ENCODE measurements at regions not wholly inside any gene's neighbourhood (a gene's known extent, or its start where the extent isn't known, plus 50 kb on each side); places are given as distances from the start of the nearest gene placed in this dataset.

- ATAC-seq (ENCODE audit: low read depth), result no peak
- ChIA-PET POLR2A (no interaction called here), CTCF (no interaction called here)
- no peak overlapping the region for H3K27ac Mint-ChIP-seq
- no peaks in the 10 kb centered on the region for H3K9me3 Mint-ChIP-seq
- H3K27me3 Mint-ChIP-seq, result no peaks in the 10 kb centered on the region
- no peak for TF ChIP-seq CTCF (IDR thresholded peaks at IDR 0.05)
- DNase-seq, result no peak
- no peaks in the 10 kb centered on the region for H3K4me1 Mint-ChIP-seq
- H3K36me3 Mint-ChIP-seq (ENCODE audit: low read depth), result no peaks in the 10 kb centered on the region
- no peak overlapping the region for H3K4me3 Mint-ChIP-seq
- intact Hi-C loops (cut with micrococcal nuclease), result no loop called here
Measured at GRCh38 chr2:144835634-144836350, 315.9 kb upstream of the ZEB2 start.

- Mint-ChIP-seq H3K9me3 (no peaks in the 10 kb centered on the region), H3K27me3 (no peaks in the 10 kb centered on the region), H3K4me3 (no peak overlapping the region), H3K27ac (no peak overlapping the region), H3K36me3 (ENCODE audit: low read depth) (no peaks in the 10 kb centered on the region), H3K4me1 (no peaks in the 10 kb centered on the region)
- intact Hi-C loops (cut with micrococcal nuclease), result no loop called here
- POLR2A ChIA-PET, result no interaction called here
- TF ChIP-seq CTCF (IDR thresholded peaks at IDR 0.05), result no peak
- CTCF ChIA-PET, result no interaction called here
- ATAC-seq (ENCODE audit: low read depth) (no peak), DNase-seq (no peak)
Measured at GRCh38 chr2:144834998-144835633, 315.2 kb upstream of the ZEB2 start.

GRCh38 chr2:144834363-144834762 is 314.4 kb upstream of the ZEB2 start:
- Mint-ChIP-seq H3K27me3 (no peaks in the 10 kb centered on the region), H3K36me3 (ENCODE audit: low read depth) (no peaks in the 10 kb centered on the region), H3K4me1 (no peaks in the 10 kb centered on the region), H3K27ac (no peak overlapping the region), H3K9me3 (no peaks in the 10 kb centered on the region), H3K4me3 (no peak overlapping the region)
- ATAC-seq (ENCODE audit: low read depth) (no peak), DNase-seq (no peak)
- ChIA-PET POLR2A (no interaction called here), CTCF (no interaction called here)
- no peak for TF ChIP-seq CTCF (IDR thresholded peaks at IDR 0.05)
- intact Hi-C loops (cut with micrococcal nuclease), result no loop called here

GRCh38 chr2:144833075-144833637 is 313.2 kb upstream of the ZEB2 start:
- Mint-ChIP-seq H3K4me3 (no peak overlapping the region), H3K27me3 (no peaks in the 10 kb centered on the region), H3K4me1 (no peaks in the 10 kb centered on the region), H3K27ac (no peak overlapping the region), H3K9me3 (no peaks in the 10 kb centered on the region), H3K36me3 (ENCODE audit: low read depth) (no peaks in the 10 kb centered on the region)
- DNase-seq, result no peak
- CTCF ChIA-PET, result no interaction called here
- ATAC-seq (ENCODE audit: low read depth), result no peak
- intact Hi-C loops (cut with micrococcal nuclease), result no loop called here
- POLR2A ChIA-PET, result no interaction called here
- TF ChIP-seq CTCF (IDR thresholded peaks at IDR 0.05), result no peak

- no peaks in the 10 kb centered on the region for H3K36me3 Mint-ChIP-seq (ENCODE audit: low read depth)
- no peak for TF ChIP-seq CTCF (IDR thresholded peaks at IDR 0.05)
- POLR2A ChIA-PET, result no interaction called here
- H3K4me1 Mint-ChIP-seq, result no peaks in the 10 kb centered on the region
- CTCF ChIA-PET, result no interaction called here
- no peaks in the 10 kb centered on the region for H3K27me3 Mint-ChIP-seq
- intact Hi-C loops (cut with micrococcal nuclease), result no loop called here
- ATAC-seq (ENCODE audit: low read depth), result no peak
- no peaks in the 10 kb centered on the region for H3K9me3 Mint-ChIP-seq
- DNase-seq, result no peak
- no peak overlapping the region for H3K4me3 Mint-ChIP-seq
- H3K27ac Mint-ChIP-seq, result no peak overlapping the region
Measured at GRCh38 chr2:144832048-144832447, 312.1 kb upstream of the ZEB2 start.
